NCI-H1417 (cell line): ENCODE measurements at regions not wholly inside any gene's neighbourhood (a gene's known extent, or its start where the extent isn't known, plus 50 kb on each side); places are given as distances from the start of the nearest gene placed in this dataset.
A peak's percentile ranks its signal among the peaks of the same experiment; 100 is the strongest.

Source experiments
- DNase-seq, 3 experiments: peaks; one replicate each; lab custom pipeline; 2025; lab: John Stamatoyannopoulos, UW

- DNase-seq: no peak
These were observed 113.6 kb upstream of the ATP8B1 start for GRCh38 chr18:57916684-57917083.

GRCh38 chr18:57915865-57916582 lies 112.9 kb upstream of the ATP8B1 start:
- peak in 2 of 3 experiments; percentile 39 to 82 for DNase-seq

- peak; percentile 31 to 93 (median 60) for DNase-seq
These were observed 112.1 kb upstream of the ATP8B1 start for GRCh38 chr18:57915248-57915647.

- no peak for DNase-seq
These were observed 110.6 kb upstream of the ATP8B1 start for GRCh38 chr18:57913686-57914085.

- DNase-seq: no peak
These were observed 107.7 kb upstream of the ATP8B1 start for GRCh38 chr18:57910817-57911216.

- no peak for DNase-seq
These were observed 107.0 kb upstream of the ATP8B1 start for GRCh38 chr18:57910134-57910533.

- DNase-seq: no peak
These were observed 106.5 kb upstream of the ATP8B1 start for GRCh38 chr18:57909620-57910019.

- no peak for DNase-seq
These were observed 105.0 kb upstream of the ATP8B1 start for GRCh38 chr18:57908092-57908491.

- DNase-seq: no peak
These were observed 104.4 kb upstream of the ATP8B1 start for GRCh38 chr18:57907550-57907949.

- peak in 1 of 3 experiments; percentile 41 for DNase-seq
These were observed 103.7 kb upstream of the ATP8B1 start for GRCh38 chr18:57906852-57907251.

GRCh38 chr18:57904535-57904934 lies 101.4 kb upstream of the ATP8B1 start:
- DNase-seq: peak in 1 of 3 experiments; percentile 31

GRCh38 chr18:57902721-57903120 lies 99.6 kb upstream of the ATP8B1 start:
- DNase-seq: no peak

GRCh38 chr18:57901825-57902589 lies 98.9 kb upstream of the ATP8B1 start:
- no peak for DNase-seq

- no peak for DNase-seq
These were observed 97.9 kb upstream of the ATP8B1 start for GRCh38 chr18:57900906-57901435.

- peak; percentile 59 to 91 (median 64) for DNase-seq
These were observed 95.5 kb upstream of the ATP8B1 start for GRCh38 chr18:57898506-57899124.

GRCh38 chr18:57895182-57895581 lies 92.1 kb upstream of the ATP8B1 start:
- no peak for DNase-seq

GRCh38 chr18:57891707-57892391 lies 88.7 kb upstream of the ATP8B1 start:
- no peak for DNase-seq

- no peak for DNase-seq
These were observed 87.2 kb upstream of the ATP8B1 start for GRCh38 chr18:57890266-57890665.

- no peak for DNase-seq
These were observed 86.7 kb upstream of the ATP8B1 start for GRCh38 chr18:57889841-57890240.

GRCh38 chr18:57887543-57888383 lies 84.6 kb upstream of the ATP8B1 start:
- DNase-seq: no peak

GRCh38 chr18:57885931-57886330 lies 82.8 kb upstream of the ATP8B1 start:
- no peak for DNase-seq
